GM12878 (cell line): ENCODE measurements at regions not wholly inside any gene's neighbourhood (a gene's known extent, or its start where the extent isn't known, plus 50 kb on each side); places are given as distances from the start of the nearest gene placed in this dataset.

Source experiments
- ATAC-seq: fragments of 200-7000 bp; cut with Tn5 transposase; 3 replicates; pipeline ENCODE4 v1.9.1; 2020; ENCODE audit warnings: mild to moderate bottlenecking, moderate library complexity
- BruUV-seq: library from RNA; stranded (reverse); fragments of 400-500 nt; replicated peaks from 2 replicates; lab custom pipeline; 2021; lab: Mats Ljungman, UMichigan
- CTCF ChIA-PET: fragments of 300-600 bp; sonication (Branson Sonifier 250); formaldehyde crosslinking; extraction: SDS; loops from one replicate; lab custom pipeline; 2021; ENCODE audit warnings: inconsistent platforms; lab: Yijun Ruan, JAX
- POLR2A ChIA-PET: fragments of 350-600 bp; formaldehyde crosslinking; extraction: SDS; loops from one replicate; lab custom pipeline; 2021; ENCODE audit warnings: inconsistent platforms; lab: Charles Lee
- RAD21 ChIA-PET: fragments of 300-600 bp; sonication (Branson Sonifier 250); formaldehyde crosslinking; loops from one replicate; lab custom pipeline; 2023; ENCODE audit warnings: antibody characterized with exemption; ENCODE audit not compliant: unreplicated experiment; lab: Charles Lee
- SMC1A ChIA-PET: fragments of 300-600 bp; sonication (Branson Sonifier 250); formaldehyde crosslinking; loops from one replicate; lab custom pipeline; 2023; ENCODE audit not compliant: unreplicated experiment, uncharacterized antibody; lab: Charles Lee
- DNase-seq: peaks from one replicate; pipeline ENCODE4 v3.0.0-alpha.2; 2011; ENCODE audit warnings: low read depth, low spot score
- FAIRE-seq: peaks from 3 replicates; lab custom pipeline; 2011; peaks lifted over from hg19 to GRCh38; lab: Jason Lieb, UNC
- H2AFZ ChIP-seq: 2 replicates; pipeline ENCODE4 v1.6.0; 2011; ENCODE audit warnings: low read depth, low read length, control low read depth; ENCODE audit not compliant: control insufficient read depth
- H3K27ac ChIP-seq: 2 replicates; pipeline ENCODE4 v1.5.1; 2011; ENCODE audit warnings: control low read depth; ENCODE audit not compliant: control insufficient read depth, insufficient read depth
- H3K27me3 ChIP-seq, 2 experiments: replicated peaks in 1 of 2; 2 replicates each; pipeline versions ENCODE4 v1.6.0 to v1.6.1; 2011; ENCODE audit warnings: low read length in 1 of 2; ENCODE audit not compliant: control insufficient read depth in 2 of 2, insufficient read depth in 2 of 2
- H3K36me3 ChIP-seq, 2 experiments: 2 replicates each; pipeline ENCODE4 v1.5.1; 2011; ENCODE audit warnings: low read length in 1 of 2; ENCODE audit not compliant: control insufficient read depth in 2 of 2, insufficient read depth in 2 of 2
- H3K4me1 ChIP-seq: 2 replicates; pipeline ENCODE4 v1.6.1; 2011; ENCODE audit warnings: mild to moderate bottlenecking, low read length, moderate library complexity, mixed read lengths; ENCODE audit not compliant: control insufficient read depth, insufficient read depth
- H3K4me2 ChIP-seq: 2 replicates; pipeline ENCODE4 v1.6.0; 2011; ENCODE audit warnings: control low read depth; ENCODE audit not compliant: control insufficient read depth, insufficient read depth
- H3K4me3 ChIP-seq: fragments of 200-600 bp; sonication (generic); 2 replicates; pipeline ENCODE4 v1.5.1; 2016
- H3K79me2 ChIP-seq: 2 replicates; pipeline ENCODE4 v1.6.0; 2011; ENCODE audit warnings: low read length; ENCODE audit not compliant: control insufficient read depth, insufficient read depth
- H3K9ac ChIP-seq: 2 replicates; pipeline ENCODE4 v1.8.0; 2011; ENCODE audit warnings: low read length, control low read depth, mixed read lengths; ENCODE audit not compliant: control insufficient read depth, insufficient read depth
- H3K9me3 ChIP-seq: replicated peaks from 3 replicates; pipeline ENCODE4 v1.5.1; 2011; ENCODE audit warnings: mild to moderate bottlenecking, low read length; ENCODE audit not compliant: control insufficient read depth, insufficient read depth
- H4K20me1 ChIP-seq: 2 replicates; pipeline ENCODE4 v1.6.0; 2011; ENCODE audit not compliant: control insufficient read depth, insufficient read depth
- BHLHE40 ChIP-seq, 2 experiments: fragments of 450-650 bp in 1 of 2; IDR thresholded peaks; 2 replicates each; pipeline ENCODE4 v1.6.1; 2011 to 2017; ENCODE audit warnings: low read depth in 2 of 2, borderline replicate concordance in 1 of 2, improper control_type of control experiment in 1 of 2, low read length in 1 of 2, mild to moderate bottlenecking in 1 of 2
- CUX1 ChIP-seq: IDR thresholded peaks from 2 replicates; pipeline ENCODE4 v1.6.1; 2012; ENCODE audit warnings: improper control_type of control experiment, low read depth, low read length; ENCODE audit not compliant: insufficient replicate concordance
- E2F8 ChIP-seq: fragments of 450-650 bp; IDR thresholded peaks from 2 replicates; pipeline ENCODE4 v1.6.1; 2018; ENCODE audit warnings: mild to moderate bottlenecking, low read depth, moderate library complexity; ENCODE audit not compliant: partially characterized antibody
- JUND ChIP-seq: IDR thresholded peaks from 2 replicates; pipeline ENCODE4 v1.6.1; 2012; ENCODE audit warnings: low read depth, mild to moderate bottlenecking, low read length, improper control_type of control experiment, moderate library complexity
- KLF5 ChIP-seq: fragments of 450-650 bp; IDR thresholded peaks from 2 replicates; pipeline ENCODE4 v1.6.1; 2014; ENCODE audit warnings: mild to moderate bottlenecking; ENCODE audit not compliant: partially characterized antibody
- MYC ChIP-seq: IDR thresholded peaks from 2 replicates; pipeline ENCODE4 v1.6.1; 2011; ENCODE audit warnings: mild to moderate bottlenecking, low read length, moderate library complexity, inconsistent platforms; ENCODE audit not compliant: insufficient read depth, insufficient replicate concordance, insufficient read length, severe bottlenecking
- POLR2A ChIP-seq: IDR thresholded peaks from 2 replicates; pipeline ENCODE4 v1.6.1; 2011; ENCODE audit warnings: low read depth, mild to moderate bottlenecking, low read length
- RAD51 ChIP-seq: fragments of 450-650 bp; IDR thresholded peaks from 2 replicates; pipeline ENCODE4 v1.6.1; 2016; ENCODE audit warnings: moderate library complexity, mild to moderate bottlenecking, inconsistent platforms
- YBX1 ChIP-seq: fragments of 450-650 bp; IDR thresholded peaks from 2 replicates; pipeline ENCODE4 v1.6.1; 2016; ENCODE audit warnings: antibody characterized with exemption
- ZNF207 ChIP-seq: fragments of 450-650 bp; IDR thresholded peaks from 2 replicates; pipeline ENCODE4 v1.6.1; 2014; ENCODE audit warnings: antibody characterized with exemption, mild to moderate bottlenecking, borderline replicate concordance
- ZNF217 ChIP-seq: fragments of 450-650 bp; IDR thresholded peaks from 2 replicates; pipeline ENCODE4 v1.6.1; 2017; ENCODE audit warnings: antibody characterized with exemption, mild to moderate bottlenecking
- ZNF274 ChIP-seq: IDR thresholded peaks from one replicate; pipeline ENCODE4 v1.8.0; 2011; ENCODE audit not compliant: insufficient read length, insufficient read depth
- ZSCAN29 ChIP-seq: fragments of 450-650 bp; IDR thresholded peaks from 2 replicates; pipeline ENCODE4 v1.6.1; 2017; ENCODE audit warnings: mild to moderate bottlenecking, moderate library complexity
- WGBS: methylation state at CpG from one replicate; pipeline ENCODE4 v1.1.6; 2016; ENCODE audit warnings: low lambda C conversion rate; ENCODE audit not compliant: insufficient replicate concordance, insufficient coverage; ENCODE audit errors: missing lambda C conversion rate; 5-methylcytosine and 5-hydroxymethylcytosine counted together
- in situ Hi-C: fragments of 300-500 bp; cut with MboI; formaldehyde crosslinking; loops from 9 replicates; pipeline ENCODE4 v1.14.3; 2018; ENCODE audit warnings: mixed read lengths
- intact Hi-C: fragments of 100-400 bp; cut with micrococcal nuclease; formaldehyde crosslinking; loops from one replicate; pipeline ENCODE4 v1.14.2; 2022; ENCODE audit not compliant: unreplicated experiment

GRCh38 chr3:163924600-163924999, 1153.7 kb downstream of the SI start:
- FAIRE-seq (no peak), DNase-seq (no peak), ATAC-seq (peak; percentile 68)
- no peak overlapping the region for H3K4me2 ChIP-seq
- ChIA-PET CTCF (no interaction called here), POLR2A (no interaction called here), RAD21 (no interaction called here), SMC1A (interaction anchor here (0.5 to 1.0 kb wide), 2 partner anchors 110 to 381 kb away, joined by 3 read pairs; no protein-coding TSS in a partner anchor)
- H3K79me2 ChIP-seq = no peaks in the 10 kb centered on the region
- H3K27ac ChIP-seq = no peak overlapping the region
- H4K20me1 ChIP-seq = no peaks in the 10 kb centered on the region
- WGBS = 0% methylated on average over 6 of the region's 6 CpGs
- H3K9me3 ChIP-seq = no peaks in the 10 kb centered on the region
- no peaks in the 10 kb centered on the region for H3K27me3 ChIP-seq
- no peaks in the 10 kb centered on the region for H3K36me3 ChIP-seq
- H3K4me1 ChIP-seq = no peaks in the 10 kb centered on the region
- no peak overlapping the region for H3K9ac ChIP-seq
- no TSS peak for BruUV-seq
- no peak overlapping the region for H2AFZ ChIP-seq
- no peak overlapping the region for H3K4me3 ChIP-seq
- no peak for TF ChIP-seq BHLHE40 (IDR thresholded peaks at IDR 0.05; ENCODE audit: borderline replicate concordance in 1 of 2, low read depth in 2 of 2, low read length in 1 of 2)
- no peak for TF ChIP-seq ZNF207
- TF ChIP-seq KLF5 = no peak
- TF ChIP-seq RAD51 = no peak
- TF ChIP-seq ZNF274 = no peak
- no peak for TF ChIP-seq POLR2A
- no peak for TF ChIP-seq ZSCAN29
- no peak for TF ChIP-seq CUX1
- TF ChIP-seq YBX1 = no peak
- no peak for TF ChIP-seq JUND
- no peak for TF ChIP-seq E2F8
- TF ChIP-seq ZNF217 = no peak
- no peak for TF ChIP-seq MYC
- in situ Hi-C loops = no loop called here
- intact Hi-C loops = no loop called here
